ENCODE measurements at regions not wholly inside any gene's neighbourhood (a gene's known extent, or its start where the extent isn't known, plus 50 kb on each side); places are given as distances from the start of the nearest gene placed in this dataset.

DNA sequence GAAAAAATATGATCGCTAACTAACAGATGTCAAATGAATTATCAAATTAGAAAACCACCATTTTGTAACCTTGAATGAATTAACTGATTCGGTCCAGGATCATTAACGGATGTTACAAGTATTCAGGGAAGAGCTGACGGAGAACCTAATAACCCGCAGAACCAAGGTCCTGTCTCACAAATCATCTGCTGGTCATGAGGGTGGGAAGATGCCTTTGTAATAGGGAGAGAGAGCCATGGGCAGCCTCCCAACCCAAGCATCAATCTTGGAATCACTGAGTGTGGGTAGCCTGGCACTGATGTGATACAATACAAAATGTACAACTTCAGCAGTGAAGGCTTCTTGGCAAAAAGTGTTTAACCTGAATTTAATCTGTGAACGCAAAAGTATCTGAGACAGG is 89.6 kb upstream of the CLDN14 start:
- H3K9ac ChIP-seq (ENCODE audit: control insufficient read depth, extremely low read depth, insufficient read depth, low read length): no peak overlapping the region
- peaks cover 57% of the 10 kb centered on the region for H3K27me3 ChIP-seq (ENCODE audit: control insufficient read depth, extremely low read depth, insufficient read depth, low read length)
- no peaks in the 10 kb centered on the region for H3K79me2 ChIP-seq (ENCODE audit: control insufficient read depth, insufficient read depth, low read length)
- no peaks in the 10 kb centered on the region for H3K36me3 ChIP-seq (ENCODE audit: control insufficient read depth in 2 of 2, extremely low read depth in 1 of 2, insufficient read depth in 2 of 2, low read length in 2 of 2)
- no peak overlapping the region for H2AFZ ChIP-seq (ENCODE audit: control insufficient read depth, low read length)
- no peak for FAIRE-seq
- no peak overlapping the region for H3K4me2 ChIP-seq (ENCODE audit: control insufficient read depth, extremely low read depth, insufficient read depth, low read depth, low read length)
- dilution Hi-C loops (cut with MboI; ENCODE audit: extremely low pct_ligation_motif_present, low sequenced_read_pairs): no loop called here
- no peak overlapping the region for H3K27ac ChIP-seq (ENCODE audit: control insufficient read depth, insufficient read depth, low read length)
- no peaks in the 10 kb centered on the region for H3K4me1 ChIP-seq (ENCODE audit: control insufficient read depth, extremely low read depth, insufficient read depth, low read length)
- H4K20me1 ChIP-seq (ENCODE audit: control insufficient read depth, extremely low read depth, insufficient read depth, low read length): no peaks in the 10 kb centered on the region
- TF ChIP-seq, protein P1, sequence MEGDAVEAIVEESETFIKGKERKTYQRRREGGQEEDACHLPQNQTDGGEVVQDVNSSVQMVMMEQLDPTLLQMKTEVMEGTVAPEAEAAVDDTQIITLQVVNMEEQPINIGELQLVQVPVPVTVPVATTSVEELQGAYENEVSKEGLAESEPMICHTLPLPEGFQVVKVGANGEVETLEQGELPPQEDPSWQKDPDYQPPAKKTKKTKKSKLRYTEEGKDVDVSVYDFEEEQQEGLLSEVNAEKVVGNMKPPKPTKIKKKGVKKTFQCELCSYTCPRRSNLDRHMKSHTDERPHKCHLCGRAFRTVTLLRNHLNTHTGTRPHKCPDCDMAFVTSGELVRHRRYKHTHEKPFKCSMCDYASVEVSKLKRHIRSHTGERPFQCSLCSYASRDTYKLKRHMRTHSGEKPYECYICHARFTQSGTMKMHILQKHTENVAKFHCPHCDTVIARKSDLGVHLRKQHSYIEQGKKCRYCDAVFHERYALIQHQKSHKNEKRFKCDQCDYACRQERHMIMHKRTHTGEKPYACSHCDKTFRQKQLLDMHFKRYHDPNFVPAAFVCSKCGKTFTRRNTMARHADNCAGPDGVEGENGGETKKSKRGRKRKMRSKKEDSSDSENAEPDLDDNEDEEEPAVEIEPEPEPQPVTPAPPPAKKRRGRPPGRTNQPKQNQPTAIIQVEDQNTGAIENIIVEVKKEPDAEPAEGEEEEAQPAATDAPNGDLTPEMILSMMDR (optimal IDR thresholded peaks at IDR 0.05 in 1 of 3, IDR thresholded peaks at IDR 0.05 in 1 of 3, conservative IDR thresholded peaks at IDR 0.05 in 1 of 3; ENCODE audit: extremely low read depth in 1 of 3, insufficient read depth in 2 of 3, low read length in 3 of 3): no peak
- TF ChIP-seq EZH2 (IDR thresholded peaks at IDR 0.05; ENCODE audit: low read length): no peak
- no peaks in the 10 kb centered on the region for H3K9me1 ChIP-seq (ENCODE audit: control insufficient read depth, extremely low read depth, insufficient read depth, low read length)
- H3K9me3 ChIP-seq (ENCODE audit: control insufficient read depth, low read depth, low read length): no peaks in the 10 kb centered on the region
- DNase-seq (ENCODE audit: low read depth, low spot score): no peak
- H3K4me3 ChIP-seq (ENCODE audit: control insufficient read depth in 2 of 3, extremely low read depth in 1 of 3, insufficient read depth in 2 of 3, low read depth in 1 of 3, low read length in 3 of 3): no peak overlapping the region

DNA sequence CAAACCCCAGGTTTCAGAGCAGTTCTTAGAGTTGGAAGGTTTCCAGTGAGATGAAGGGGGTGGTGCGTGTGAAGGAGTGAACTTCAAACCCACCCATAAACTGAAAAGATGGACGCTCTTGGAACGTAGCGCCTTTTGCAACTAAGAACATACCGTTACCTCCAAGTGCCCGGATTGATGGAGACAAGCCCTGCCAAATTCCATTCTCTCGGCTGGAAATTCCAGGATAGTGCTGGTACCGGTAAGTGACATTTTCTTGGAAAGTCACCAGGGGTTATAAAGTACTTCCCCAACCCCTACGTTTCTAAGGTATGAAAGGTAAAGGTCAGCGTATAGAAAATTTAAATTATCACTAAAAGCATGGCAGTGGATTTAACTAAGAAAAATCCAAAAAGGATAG is 91.6 kb upstream of the CLDN14 start:
- Histone ChIP-seq H3K27me3 (ENCODE audit: control insufficient read depth, extremely low read depth, insufficient read depth, low read length) (peaks cover 47% of the 10 kb centered on the region), H3K9ac (ENCODE audit: control insufficient read depth, extremely low read depth, insufficient read depth, low read length) (no peak overlapping the region), H3K4me1 (ENCODE audit: control insufficient read depth, extremely low read depth, insufficient read depth, low read length) (no peaks in the 10 kb centered on the region), H2AFZ (ENCODE audit: control insufficient read depth, low read length) (no peak overlapping the region), H3K9me3 (ENCODE audit: control insufficient read depth, low read depth, low read length) (no peaks in the 10 kb centered on the region), H3K9me1 (ENCODE audit: control insufficient read depth, extremely low read depth, insufficient read depth, low read length) (no peaks in the 10 kb centered on the region), H3K36me3 (ENCODE audit: control insufficient read depth in 2 of 2, extremely low read depth in 1 of 2, insufficient read depth in 2 of 2, low read length in 2 of 2) (no peaks in the 10 kb centered on the region), H3K4me2 (ENCODE audit: control insufficient read depth, extremely low read depth, insufficient read depth, low read depth, low read length) (no peak overlapping the region), H3K4me3 (ENCODE audit: control insufficient read depth in 2 of 3, extremely low read depth in 1 of 3, insufficient read depth in 2 of 3, low read depth in 1 of 3, low read length in 3 of 3) (no peak overlapping the region), H3K27ac (ENCODE audit: control insufficient read depth, insufficient read depth, low read length) (no peak overlapping the region), H4K20me1 (ENCODE audit: control insufficient read depth, extremely low read depth, insufficient read depth, low read length) (no peaks in the 10 kb centered on the region), H3K79me2 (ENCODE audit: control insufficient read depth, insufficient read depth, low read length) (no peaks in the 10 kb centered on the region)
- TF ChIP-seq, protein P1 (optimal IDR thresholded peaks at IDR 0.05 in 1 of 3, IDR thresholded peaks at IDR 0.05 in 1 of 3, conservative IDR thresholded peaks at IDR 0.05 in 1 of 3; ENCODE audit: extremely low read depth in 1 of 3, insufficient read depth in 2 of 3, low read length in 3 of 3): no peak
- no peak for TF ChIP-seq EZH2 (IDR thresholded peaks at IDR 0.05; ENCODE audit: low read length)
- dilution Hi-C loops (cut with MboI; ENCODE audit: extremely low pct_ligation_motif_present, low sequenced_read_pairs): no loop called here
- FAIRE-seq (no peak), DNase-seq (ENCODE audit: low read depth, low spot score) (no peak)

Data from keratinocyte (primary cell).